ENCODE measurements at regions not wholly inside any gene's neighbourhood (a gene's known extent, or its start where the extent isn't known, plus 50 kb on each side); places are given as distances from the start of the nearest gene placed in this dataset.

DNA sequence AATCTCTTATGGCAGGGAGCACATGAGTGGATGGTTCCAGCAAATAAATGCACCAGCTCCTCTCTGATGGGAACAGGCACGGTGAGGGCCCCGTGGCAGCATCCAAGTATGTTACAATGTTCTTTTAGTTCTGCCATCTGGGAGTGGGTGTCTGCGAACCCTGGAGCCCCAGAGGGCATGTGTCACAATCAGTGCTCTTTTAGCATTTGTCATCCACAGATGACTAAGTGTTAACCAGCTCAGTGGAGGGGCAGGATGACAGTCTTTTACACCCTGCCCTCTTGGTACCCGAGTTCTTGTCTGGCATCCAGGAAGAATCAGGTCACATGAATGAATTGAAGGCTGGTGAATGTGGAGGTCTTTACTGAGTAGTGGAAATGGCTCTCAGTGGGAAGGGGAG is 560.4 kb upstream of the FLRT2 start:
- Histone ChIP-seq H3K4me3 (no peak overlapping the region), H3K36me3 (no peaks in the 10 kb centered on the region), H3K9me3 (no peaks in the 10 kb centered on the region), H3K27me3 (no peaks in the 10 kb centered on the region), H3K4me1 (no peaks in the 10 kb centered on the region), H3K27ac (no peak overlapping the region)
- ATAC-seq (no peak), DNase-seq (no peak)
- 80 to 87% (median 85%) methylated on average over 4 of the region's 4 CpGs for WGBS, 4 donors
- no peak for TF ChIP-seq POLR2A (IDR thresholded peaks at IDR 0.05)
- TF ChIP-seq, protein P1, sequence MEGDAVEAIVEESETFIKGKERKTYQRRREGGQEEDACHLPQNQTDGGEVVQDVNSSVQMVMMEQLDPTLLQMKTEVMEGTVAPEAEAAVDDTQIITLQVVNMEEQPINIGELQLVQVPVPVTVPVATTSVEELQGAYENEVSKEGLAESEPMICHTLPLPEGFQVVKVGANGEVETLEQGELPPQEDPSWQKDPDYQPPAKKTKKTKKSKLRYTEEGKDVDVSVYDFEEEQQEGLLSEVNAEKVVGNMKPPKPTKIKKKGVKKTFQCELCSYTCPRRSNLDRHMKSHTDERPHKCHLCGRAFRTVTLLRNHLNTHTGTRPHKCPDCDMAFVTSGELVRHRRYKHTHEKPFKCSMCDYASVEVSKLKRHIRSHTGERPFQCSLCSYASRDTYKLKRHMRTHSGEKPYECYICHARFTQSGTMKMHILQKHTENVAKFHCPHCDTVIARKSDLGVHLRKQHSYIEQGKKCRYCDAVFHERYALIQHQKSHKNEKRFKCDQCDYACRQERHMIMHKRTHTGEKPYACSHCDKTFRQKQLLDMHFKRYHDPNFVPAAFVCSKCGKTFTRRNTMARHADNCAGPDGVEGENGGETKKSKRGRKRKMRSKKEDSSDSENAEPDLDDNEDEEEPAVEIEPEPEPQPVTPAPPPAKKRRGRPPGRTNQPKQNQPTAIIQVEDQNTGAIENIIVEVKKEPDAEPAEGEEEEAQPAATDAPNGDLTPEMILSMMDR (IDR thresholded peaks at IDR 0.05) = no peak
- intact Hi-C loops (cut with DNase I) = no loop called here

DNA sequence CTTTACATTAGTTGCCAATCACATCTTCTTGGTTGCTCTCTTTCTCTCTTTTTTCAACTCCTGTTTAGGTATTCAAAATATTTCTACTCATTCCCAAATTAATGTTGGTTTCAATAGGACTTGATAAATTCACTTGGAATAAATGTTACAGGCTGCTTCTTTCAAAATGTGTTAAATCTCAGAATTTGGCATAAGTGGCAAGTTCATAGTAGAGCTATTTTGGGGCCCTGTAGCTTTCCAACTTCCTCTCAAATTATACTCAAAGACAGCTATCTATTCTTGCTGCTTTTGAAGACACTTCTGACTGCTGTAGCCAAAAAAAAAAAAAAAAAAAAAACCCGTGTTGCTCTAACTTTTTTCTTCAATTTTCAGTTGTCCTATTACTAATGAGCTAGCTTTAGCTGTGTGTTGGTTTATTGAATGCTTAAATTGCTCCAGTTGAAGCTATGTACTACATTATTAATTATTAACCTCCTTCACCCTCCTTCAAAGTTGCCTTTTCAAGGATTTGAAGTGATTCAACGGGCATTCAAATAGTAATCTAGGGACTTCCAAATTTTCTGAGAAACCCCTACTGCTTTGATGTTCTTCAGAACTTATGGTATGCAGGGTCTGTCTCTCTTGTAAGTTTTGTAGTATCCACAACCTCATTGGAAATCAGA is 554.6 kb upstream of the FLRT2 start:
- intact Hi-C loops (cut with DNase I) = loop anchor here in 1 of 10 donors (5.0 kb wide), 1 partner anchor 988 kb away; no protein-coding TSS in a partner anchor
- Histone ChIP-seq H3K9me3 (no peaks in the 10 kb centered on the region), H3K27ac (no peak overlapping the region), H3K36me3 (no peaks in the 10 kb centered on the region), H3K27me3 (no peaks in the 10 kb centered on the region), H3K4me3 (no peak overlapping the region), H3K4me1 (peaks cover 0 to 11% (median 0%) of the 10 kb centered on the region in 12 donors)
- 55 to 63% (median 56%) methylated on average over 2 of the region's 2 CpGs for WGBS, 4 donors
- ATAC-seq (no peak), DNase-seq (no peak)
- TF ChIP-seq, protein P1 (IDR thresholded peaks at IDR 0.05) = no peak
- TF ChIP-seq POLR2A (IDR thresholded peaks at IDR 0.05) = no peak

DNA sequence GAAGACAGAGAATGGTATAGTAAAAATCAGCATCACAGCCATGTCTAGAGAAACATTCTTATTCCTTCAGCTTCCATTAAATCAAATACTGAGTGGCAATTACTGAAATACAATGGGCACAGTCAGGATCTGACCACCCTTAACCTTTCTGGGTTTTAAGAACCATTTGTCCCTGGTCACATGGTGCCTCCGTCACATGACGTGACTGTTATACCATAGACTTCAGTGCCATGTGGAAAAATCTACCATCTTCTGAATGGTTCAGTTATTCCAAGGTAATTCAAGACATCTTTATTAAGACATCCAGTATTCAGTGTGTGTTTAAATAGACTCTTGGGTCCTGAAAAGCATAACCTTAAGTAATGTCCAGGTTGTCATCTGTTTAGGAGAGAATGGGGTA is 553.1 kb upstream of the FLRT2 start:
- DNase-seq (no peak), ATAC-seq (no peak)
- Histone ChIP-seq H3K36me3 (no peaks in the 10 kb centered on the region), H3K9me3 (no peaks in the 10 kb centered on the region), H3K27me3 (no peaks in the 10 kb centered on the region), H3K27ac (no peak overlapping the region), H3K4me1 (peaks cover 0 to 11% (median 0%) of the 10 kb centered on the region in 12 donors), H3K4me3 (no peak overlapping the region)
- no peak for TF ChIP-seq POLR2A (IDR thresholded peaks at IDR 0.05)
- TF ChIP-seq, protein P1 (IDR thresholded peaks at IDR 0.05) = no peak
- intact Hi-C loops (cut with DNase I) = loop anchor here in 1 of 10 donors (5.0 kb wide), 1 partner anchor 990 kb away; no protein-coding TSS in a partner anchor
- 94 to 97% (median 97%) methylated on average over 2 of the region's 2 CpGs for WGBS, 4 donors

DNA sequence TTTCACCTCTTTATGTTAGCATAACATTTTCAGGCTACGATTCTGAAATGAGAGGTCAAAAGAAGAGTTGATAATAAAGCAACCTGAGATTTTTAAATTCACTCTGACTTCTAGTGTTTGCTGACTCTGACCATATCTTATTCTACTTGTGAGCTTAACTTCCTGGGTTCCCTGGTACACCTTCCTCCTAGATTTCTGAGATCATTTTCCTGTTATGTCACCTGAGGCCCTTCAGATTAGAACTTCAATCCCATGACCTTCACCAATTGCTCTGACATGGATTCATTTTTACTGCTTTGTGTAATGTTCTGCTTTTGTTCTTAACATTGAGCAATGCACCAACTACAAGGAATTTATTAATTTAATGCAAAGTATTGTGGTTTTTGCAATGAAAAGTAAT is 542.9 kb upstream of the FLRT2 start:
- no peaks in the 10 kb centered on the region for H3K27me3 ChIP-seq
- no peak for ATAC-seq
- no peak for DNase-seq
- TF ChIP-seq, protein P1 (IDR thresholded peaks at IDR 0.05) = no peak
- TF ChIP-seq POLR2A (IDR thresholded peaks at IDR 0.05) = no peak
- WGBS, 4 donors = 84 to 93% (median 87%) methylated on average over 1 of the region's 1 CpG
- no peaks in the 10 kb centered on the region for H3K4me1 ChIP-seq
- no peaks in the 10 kb centered on the region for H3K36me3 ChIP-seq
- no peak overlapping the region for H3K27ac ChIP-seq
- intact Hi-C loops (cut with DNase I) = no loop called here
- no peaks in the 10 kb centered on the region for H3K9me3 ChIP-seq
- H3K4me3 ChIP-seq = no peak overlapping the region
